Right ventricle myocardium inferior (tissue), 1 donor: ENCODE measurements at regions not wholly inside any gene's neighbourhood (a gene's known extent, or its start where the extent isn't known, plus 50 kb on each side); places are given as distances from the start of the nearest gene placed in this dataset.
A peak's percentile ranks its signal among the peaks of the same experiment; 100 is the strongest.
"Not testable (repeated sequence)": the region's sequence is repeated elsewhere in the genome, so short reads cannot be mapped to it uniquely, and the experiment has no call there.

Experiments
- ATAC-seq: fragments of 200-7000 bp; cut with Tn5 transposase; one replicate; pipeline ENCODE4 v1.9.1; 2020; ENCODE audit warnings: mild to moderate bottlenecking, moderate library complexity
- DNase-seq: peaks from one replicate; pipeline ENCODE4 v3.0.0; 2021; ENCODE audit errors: missing footprints
- intact Hi-C: fragments of 100-400 bp; cut with DNase I; formaldehyde crosslinking; loops from one replicate; pipeline ENCODE4 v1.11.0; 2022
- donor health status: DM: no; HTN: yes; CAD: no; lungs with severe emphysema.

DNA sequence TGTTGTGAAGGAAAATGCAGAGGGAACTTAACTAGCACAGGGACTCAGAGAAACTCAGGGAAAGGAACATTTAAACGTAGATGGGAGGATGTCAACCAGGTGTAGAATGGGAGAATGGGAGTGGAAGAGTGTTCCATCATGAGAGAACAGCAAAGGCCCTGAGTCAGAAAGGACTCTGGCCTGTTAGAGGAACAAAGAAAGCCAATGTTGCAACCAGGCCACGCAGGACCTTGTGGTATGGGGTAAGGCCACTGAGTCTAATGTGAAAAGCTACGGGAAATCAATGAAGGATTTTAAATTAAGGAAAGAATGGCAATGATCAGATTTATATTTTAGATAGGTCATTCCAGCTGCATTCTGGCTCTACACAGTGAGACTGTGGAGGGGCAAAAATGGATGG, 163.9 kb upstream of the NBPF9 start:
- ATAC-seq, DNase-seq, intact Hi-C loops: not testable (repeated sequence)

DNA sequence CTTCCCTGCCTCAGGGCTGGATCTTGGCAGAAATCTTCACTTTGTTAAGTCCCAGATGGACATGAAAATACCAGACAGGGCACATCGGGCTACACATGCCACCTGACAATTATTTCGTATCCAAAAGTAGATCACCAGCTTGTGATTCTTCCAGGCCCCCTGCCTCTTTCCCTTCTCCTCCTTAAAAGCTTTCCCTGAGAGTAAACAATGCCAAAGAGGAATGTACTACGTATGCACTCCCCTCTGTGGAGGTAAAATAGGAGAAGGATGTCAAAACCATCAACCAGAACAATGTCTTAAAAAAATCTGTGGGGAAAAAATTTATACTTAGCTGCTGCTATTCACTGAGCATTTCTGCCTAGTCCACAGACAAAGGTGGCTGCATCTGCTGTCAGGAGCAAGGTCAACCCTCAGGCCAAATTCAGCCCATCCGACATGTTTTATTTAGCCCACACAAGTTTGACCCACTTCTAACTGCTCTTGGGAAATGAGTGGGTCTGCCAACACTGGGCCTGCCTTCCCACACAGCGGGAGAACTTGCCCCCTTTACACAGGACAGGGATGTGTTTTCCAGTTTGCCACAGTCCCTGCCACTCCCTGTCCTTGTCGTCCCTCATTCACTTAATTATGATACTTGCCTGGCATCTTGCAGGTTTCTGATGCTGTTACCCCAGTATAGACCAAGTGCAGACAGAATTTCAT, 165.8 kb upstream of the NBPF9 start:
- intact Hi-C loops, DNase-seq, ATAC-seq: not testable (repeated sequence)

DNA sequence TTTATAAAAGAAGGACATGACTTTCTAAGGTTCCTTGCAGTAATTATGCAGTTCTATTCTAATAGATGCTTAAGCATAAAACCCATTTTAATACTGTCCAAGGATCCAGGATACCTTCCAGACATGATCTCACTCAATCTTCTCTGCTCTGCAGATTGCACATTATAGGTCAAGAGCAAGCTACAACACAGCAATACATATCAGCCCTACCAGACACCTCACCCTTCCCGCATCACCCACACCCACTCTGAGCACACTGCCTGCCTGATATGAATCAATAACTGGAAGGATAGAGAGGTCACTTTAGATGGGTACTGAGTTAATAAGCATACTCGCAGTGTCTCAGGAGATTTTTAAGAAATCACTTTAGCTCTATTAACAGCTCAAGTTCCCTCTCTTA, 166.5 kb upstream of the NBPF9 start:
- DNase-seq, intact Hi-C loops, ATAC-seq: not testable (repeated sequence)

GRCh38 chr1:149274493-149274892, 171.1 kb upstream of the NBPF9 start:
- ATAC-seq, intact Hi-C loops, DNase-seq: not testable (repeated sequence)

DNA sequence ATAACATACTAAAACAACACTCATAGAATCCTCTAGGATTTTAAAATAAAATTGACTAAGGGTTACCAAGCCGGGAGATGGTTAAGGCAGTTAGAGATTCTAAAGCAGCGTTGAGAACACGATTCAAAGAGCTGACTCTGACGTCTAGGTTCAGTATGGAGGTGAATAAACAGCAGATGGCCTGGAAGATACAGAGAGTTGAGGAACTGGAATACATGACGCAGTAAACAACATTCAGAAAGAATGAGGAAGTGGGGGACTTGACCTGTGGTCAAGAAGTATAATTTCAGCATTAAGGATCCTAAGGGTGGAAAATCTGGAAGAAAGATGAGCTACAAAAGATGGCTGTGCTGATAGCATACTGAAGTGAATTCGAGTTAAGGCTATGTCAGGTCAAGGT, 172.5 kb upstream of the NBPF9 start:
- intact Hi-C loops, DNase-seq: not testable (repeated sequence)
- ATAC-seq, result peak; percentile 31

DNA sequence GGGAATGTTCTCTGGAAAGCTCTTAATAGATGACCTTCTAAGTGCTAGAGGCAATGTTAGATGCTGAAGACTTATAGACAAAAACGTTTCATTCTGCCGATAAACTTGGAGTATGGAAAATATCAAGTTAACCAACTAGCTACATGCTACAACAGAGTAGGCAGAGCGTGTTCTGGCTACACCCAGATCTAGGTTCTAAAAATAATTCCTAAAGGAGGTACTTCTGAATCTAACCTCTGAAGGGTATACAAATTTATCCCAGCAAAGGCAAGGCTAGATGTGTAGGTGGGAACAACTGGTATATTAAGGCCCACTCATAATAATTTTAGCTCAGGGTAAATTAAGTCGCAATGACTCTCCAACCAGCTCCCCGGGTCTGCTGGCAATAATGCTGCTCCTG, 173.1 kb upstream of the NBPF9 start:
- peak; percentile 67 for ATAC-seq
- intact Hi-C loops, DNase-seq: not testable (repeated sequence)

DNA sequence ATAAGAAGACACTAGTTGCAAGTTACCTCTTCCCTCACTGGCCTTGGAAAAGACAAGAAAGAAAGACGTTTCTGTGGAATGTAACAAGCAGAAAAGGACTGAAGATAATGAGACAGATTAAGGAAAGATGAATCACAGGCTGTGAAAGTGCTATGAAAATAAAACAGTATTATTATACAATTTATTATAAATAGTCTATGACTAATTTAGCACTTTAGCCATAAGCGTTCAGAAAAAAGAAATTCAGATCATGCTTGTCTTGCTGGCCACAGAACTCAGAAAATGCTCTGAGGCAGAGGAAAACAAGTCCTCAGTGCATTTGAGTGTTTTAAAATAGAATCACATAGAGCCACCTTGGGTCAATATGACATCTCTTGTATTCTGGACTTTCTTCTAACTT, 174.8 kb upstream of the NBPF9 start:
- ATAC-seq, DNase-seq, intact Hi-C loops: not testable (repeated sequence)

DNA sequence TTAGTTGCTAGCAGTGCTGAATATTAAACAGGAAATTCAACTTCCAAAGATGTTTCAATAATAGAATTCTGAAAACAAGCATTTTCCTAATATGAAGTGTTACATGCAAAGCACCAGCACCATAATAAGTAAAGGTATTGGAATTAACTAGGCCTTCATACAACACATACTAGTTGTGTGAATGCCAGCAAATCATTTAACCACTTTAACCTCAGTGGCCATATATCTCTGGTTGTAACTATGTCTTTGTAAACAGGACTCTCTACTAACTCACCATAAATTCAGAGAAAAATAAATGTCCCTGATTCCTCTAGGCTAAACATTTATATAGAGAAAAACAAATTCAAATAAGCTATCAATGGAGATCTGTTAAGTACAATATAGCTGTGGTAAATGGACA, 175.7 kb upstream of the NBPF9 start:
- ATAC-seq, intact Hi-C loops, DNase-seq: not testable (repeated sequence)

DNA sequence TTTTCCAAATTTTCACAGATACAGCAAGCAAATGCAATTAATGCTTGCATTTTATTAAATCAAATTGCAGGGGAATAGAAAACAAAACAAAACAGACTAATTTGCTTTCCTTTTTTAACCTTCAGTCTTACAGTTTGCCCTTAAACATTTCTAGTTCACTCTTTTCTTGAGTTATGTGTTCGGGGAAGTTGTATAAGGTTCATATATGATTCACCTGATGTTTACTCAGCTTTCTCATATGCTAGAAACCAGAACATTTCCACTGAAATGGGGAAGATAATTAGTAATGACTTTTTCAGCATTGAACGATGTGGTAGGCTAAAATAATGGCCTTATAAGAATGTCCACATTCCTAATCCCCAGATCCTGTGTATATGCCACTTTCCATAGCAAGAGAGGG, 176.2 kb upstream of the NBPF9 start:
- ATAC-seq, intact Hi-C loops, DNase-seq: not testable (repeated sequence)

DNA sequence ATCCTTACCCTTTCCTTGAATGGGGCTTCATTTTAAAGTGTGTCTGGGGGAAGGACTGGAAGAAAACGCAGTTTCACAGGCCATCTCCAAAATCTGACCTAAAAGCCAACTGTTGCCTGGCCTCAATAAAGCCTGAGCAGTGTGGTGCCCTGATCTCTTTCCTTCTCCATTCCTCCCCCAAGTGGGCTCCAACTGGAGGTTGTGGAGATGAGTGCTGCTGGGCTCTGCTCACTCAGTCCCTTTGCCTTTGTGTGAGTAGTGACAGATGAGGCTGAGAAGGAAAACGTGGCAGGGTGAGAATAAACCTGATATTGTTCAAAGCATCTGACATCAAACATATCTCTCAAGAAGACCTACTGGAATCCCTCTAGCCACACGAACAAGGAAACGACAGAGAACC, 181.4 kb upstream of the NBPF9 start:
- DNase-seq, intact Hi-C loops: not testable (repeated sequence)
- ATAC-seq, result peak; percentile 54

- DNase-seq, intact Hi-C loops: not testable (repeated sequence)
- ATAC-seq, result peak; percentile 41
These were observed 181.9 kb upstream of the NBPF9 start for GRCh38 chr1:149285205-149285604.

GRCh38 chr1:149285638-149286037, 182.3 kb upstream of the NBPF9 start:
- ATAC-seq, result peak; percentile 95
- DNase-seq, intact Hi-C loops: not testable (repeated sequence)

DNA sequence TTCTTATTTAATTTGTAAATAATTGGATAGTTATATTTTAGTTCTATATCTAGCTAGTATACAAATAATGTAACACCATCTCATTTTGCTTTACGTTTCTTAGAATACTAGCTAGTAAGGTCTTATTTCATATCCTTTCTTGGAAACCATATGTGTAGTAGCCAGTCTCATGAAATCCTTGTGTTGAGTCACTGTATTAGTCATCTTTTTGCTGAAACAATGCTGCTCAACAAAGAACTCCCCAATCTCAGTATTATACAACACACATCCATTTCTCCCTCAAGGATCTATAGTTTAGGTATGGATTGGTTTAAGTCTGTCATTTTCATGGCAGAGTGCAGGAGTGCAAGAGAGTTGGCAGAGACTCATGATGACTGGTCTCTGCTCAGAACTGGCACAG, 185.2 kb upstream of the NBPF9 start:
- intact Hi-C loops, DNase-seq, ATAC-seq: not testable (repeated sequence)

DNA sequence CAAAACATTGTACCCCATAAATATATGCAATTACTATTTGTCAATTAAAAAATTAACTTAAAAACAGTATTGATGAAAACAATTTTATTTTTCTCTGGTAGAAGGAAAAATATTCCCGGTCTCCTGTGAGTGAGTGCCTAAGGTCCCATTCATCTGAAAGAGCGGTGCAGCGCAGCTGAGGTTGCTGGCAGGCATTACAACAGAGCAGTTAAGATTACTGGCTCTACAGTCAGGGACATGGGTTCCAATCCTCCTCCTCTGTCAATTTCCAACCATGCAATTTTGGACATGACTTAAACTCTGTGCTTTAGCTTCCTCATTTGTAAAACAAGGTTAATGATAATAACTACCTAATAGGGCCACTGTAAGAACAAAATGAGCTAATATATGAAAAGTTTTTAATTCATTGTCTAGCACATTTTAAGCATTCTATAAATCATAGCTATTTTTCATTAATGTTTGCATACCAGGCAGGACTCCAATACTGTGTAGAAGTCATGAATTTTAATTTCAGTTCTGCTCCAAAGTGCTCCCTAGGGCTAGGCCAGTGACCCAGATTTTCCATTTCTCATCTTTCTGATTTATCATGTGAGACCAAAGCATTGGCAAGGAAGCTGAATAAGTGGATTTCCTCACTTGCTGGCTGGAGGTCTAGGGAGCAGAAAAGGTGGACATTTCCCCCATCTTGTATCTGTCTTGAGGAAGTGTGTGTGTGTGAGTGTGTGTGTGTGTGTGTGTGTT, 174.2 kb upstream of the NBPF19 start:
- DNase-seq, ATAC-seq, intact Hi-C loops: not testable (repeated sequence)

DNA sequence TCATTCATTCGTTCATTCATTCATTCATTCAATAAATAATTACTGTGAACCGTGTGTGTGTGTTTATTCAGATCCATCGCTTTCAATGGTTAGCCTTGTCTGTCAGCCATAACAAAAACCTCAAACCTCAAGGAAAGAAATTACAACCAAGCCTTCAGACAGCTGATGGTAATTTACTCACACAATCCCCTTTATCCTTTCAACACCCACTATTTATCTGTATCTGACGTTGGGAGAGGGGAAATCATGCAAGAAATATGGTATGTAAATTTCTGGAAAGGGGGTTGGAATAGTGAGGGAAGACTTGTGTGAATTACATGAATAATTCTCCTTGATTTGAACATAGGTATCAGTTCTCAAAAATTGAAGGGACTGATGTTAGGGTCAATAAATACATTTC, 173.6 kb upstream of the NBPF19 start:
- ATAC-seq, DNase-seq, intact Hi-C loops: not testable (repeated sequence)

DNA sequence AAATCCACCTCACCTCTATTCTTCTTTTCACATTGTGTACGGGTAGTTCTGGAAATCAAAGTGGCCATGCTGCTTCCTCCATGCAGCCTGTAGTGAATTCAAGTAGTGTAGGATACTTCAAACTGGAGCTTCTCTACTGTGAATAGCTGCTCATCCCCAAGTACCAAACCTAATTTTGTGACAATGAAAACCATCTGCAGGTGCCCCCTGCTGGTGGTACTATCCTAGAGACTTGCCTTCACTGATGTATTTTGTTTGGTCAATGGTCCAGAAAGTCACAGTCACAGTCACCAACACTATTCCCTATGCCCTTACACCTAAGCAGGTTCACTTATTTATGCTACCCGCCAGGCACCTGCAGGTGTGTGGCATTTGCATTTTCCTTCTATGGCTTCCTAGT, 170.0 kb upstream of the NBPF19 start:
- DNase-seq, intact Hi-C loops: not testable (repeated sequence)
- peak; percentile 70 for ATAC-seq

- ATAC-seq, DNase-seq, intact Hi-C loops: not testable (repeated sequence)
These were observed 167.2 kb upstream of the NBPF19 start for GRCh38 chr1:149307640-149308039.

GRCh38 chr1:149314921-149315320, 159.9 kb upstream of the NBPF19 start:
- ATAC-seq, intact Hi-C loops, DNase-seq: not testable (repeated sequence)

DNA sequence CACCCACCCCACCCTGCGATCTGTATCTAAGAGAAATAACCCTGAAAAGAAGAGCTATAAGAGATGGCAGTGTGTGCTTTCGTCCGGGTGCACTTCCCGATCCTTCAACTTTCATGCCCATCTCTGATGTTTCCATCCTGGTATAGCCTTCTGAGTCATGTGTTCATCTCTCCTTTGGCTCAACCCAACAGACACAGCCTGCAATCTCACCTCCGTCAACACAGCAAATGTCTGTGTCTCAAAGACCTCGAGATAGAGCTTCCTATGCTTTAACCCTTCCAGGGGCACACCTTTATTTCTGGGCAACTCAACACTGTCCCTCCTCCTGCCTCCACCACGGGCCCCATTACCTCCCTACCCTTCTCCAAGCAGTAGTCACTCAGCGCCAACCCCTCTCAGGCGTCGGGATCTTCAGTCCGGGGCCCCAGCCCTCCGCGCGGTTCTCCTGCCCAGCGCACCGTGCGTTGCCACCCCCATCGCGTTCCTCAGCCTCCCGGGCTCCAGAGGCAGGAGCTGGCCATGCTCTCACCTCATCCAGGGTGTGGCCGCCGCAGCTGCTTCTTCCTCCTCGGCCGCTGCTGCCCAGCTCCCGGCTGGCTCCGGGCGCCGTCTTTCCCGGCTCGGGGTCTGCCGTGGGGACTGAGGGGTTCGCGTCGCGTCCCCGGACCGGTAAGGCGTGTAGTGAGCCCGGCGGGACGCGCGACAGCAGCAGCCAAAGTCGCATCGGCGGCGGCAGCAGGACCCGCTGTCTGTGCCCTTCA, 153.7 kb upstream of the NBPF19 start:
- DNase-seq, intact Hi-C loops: not testable (repeated sequence)
- ATAC-seq, result peak; percentile 10
